Prostate gland (tissue), 2 donors: ENCODE measurements at regions not wholly inside any gene's neighbourhood (a gene's known extent, or its start where the extent isn't known, plus 50 kb on each side); places are given as distances from the start of the nearest gene placed in this dataset.

Experiments used
- DNase-seq: peaks from one replicate; pipeline ENCODE4 v3.0.0-alpha.2; 2019; ENCODE audit warnings: low spot score
- H3K27ac ChIP-seq, 2 donors: fragments of 200-600 bp; sonication (generic); 2 replicates each; pipeline ENCODE4 v1.5.1; 2017 to 2019
- H3K27me3 ChIP-seq: fragments of 200-600 bp; sonication (generic); replicated peaks from 2 replicates; pipeline ENCODE4 v1.5.1; 2019; ENCODE audit not compliant: insufficient read depth
- H3K36me3 ChIP-seq, 2 donors: fragments of 200-600 bp; sonication (generic); 1 replicate in 1 of 2; 2 replicates in 1 of 2; pipeline versions ENCODE4 v1.5.1 to v1.8.1; 2017 to 2019
- H3K4me1 ChIP-seq: fragments of 200-600 bp; sonication (generic); replicated peaks from 2 replicates; pipeline ENCODE4 v1.5.1; 2019
- H3K4me3 ChIP-seq, 2 donors: fragments of 200-600 bp; sonication (generic); 2 replicates each; pipeline ENCODE4 v1.5.1; 2017 to 2019
- H3K9me3 ChIP-seq: fragments of 200-600 bp; sonication (generic); 2 replicates; pipeline ENCODE4 v1.5.1; 2017
- CTCF ChIP-seq, 4 experiments: fragments of 200-600 bp in 2 of 4; fragments of 450-650 bp in 2 of 4; sonication (generic) in 2 of 4; IDR thresholded peaks; 1 replicate in 3 of 4; 2 replicates in 1 of 4; pipeline ENCODE4 v1.5.1; 2016 to 2019; ENCODE audit warnings: antibody characterized with exemption in 4 of 4, mild to moderate bottlenecking in 2 of 4, moderate library complexity in 2 of 4
- POLR2A ChIP-seq: fragments of 450-650 bp; IDR thresholded peaks from one replicate; pipeline ENCODE4 v1.6.1; 2016; ENCODE audit warnings: antibody characterized with exemption, mild to moderate bottlenecking
- POLR2AphosphoS5 ChIP-seq: sonication (generic); formaldehyde crosslinking; IDR thresholded peaks from one replicate; pipeline ENCODE4 v1.6.1; 2017; ENCODE audit warnings: antibody characterized with exemption
- WGBS: methylation state at CpG from one replicate; pipeline ENCODE4 v1.1.5; 2018; 5-methylcytosine and 5-hydroxymethylcytosine counted together
- intact Hi-C: fragments of 100-400 bp; cut with DNase I; formaldehyde crosslinking; loops from one replicate; pipeline ENCODE4 v1.14.2; 2022

- no peak for DNase-seq
- no peak for TF ChIP-seq POLR2AphosphoS5
- no peak for TF ChIP-seq CTCF (IDR thresholded peaks at IDR 0.05)
- TF ChIP-seq POLR2A, result no peak
- no peaks in the 10 kb centered on the region for H3K4me1 ChIP-seq
- H3K9me3 ChIP-seq, result no peaks in the 10 kb centered on the region
- H3K27me3 ChIP-seq, result no peaks in the 10 kb centered on the region
- no peak overlapping the region for H3K27ac ChIP-seq
- no peak overlapping the region for H3K4me3 ChIP-seq
- intact Hi-C loops, result no loop called here
- H3K36me3 ChIP-seq, result no peaks in the 10 kb centered on the region
- WGBS, result 81% methylated on average over 5 of the region's 5 CpGs
Measured at GRCh38 chr9:108047264-108047663, 557.7 kb upstream of the KLF4 start.

- intact Hi-C loops, result no loop called here
- Histone ChIP-seq H3K27me3 (no peaks in the 10 kb centered on the region), H3K4me1 (no peaks in the 10 kb centered on the region), H3K27ac (no peak overlapping the region), H3K9me3 (no peaks in the 10 kb centered on the region), H3K4me3 (no peak overlapping the region), H3K36me3 (no peaks in the 10 kb centered on the region)
- DNase-seq, result no peak
- TF ChIP-seq POLR2A, result no peak
- no peak for TF ChIP-seq POLR2AphosphoS5
- no peak for TF ChIP-seq CTCF (IDR thresholded peaks at IDR 0.05)
- 100% methylated on average over 1 of the region's 1 CpG for WGBS
Measured at GRCh38 chr9:108045851-108046250, 556.3 kb upstream of the KLF4 start.

- DNase-seq, result no peak
- no peak overlapping the region for H3K27ac ChIP-seq
- H3K36me3 ChIP-seq, result no peaks in the 10 kb centered on the region
- WGBS, result 100% methylated on average over 1 of the region's 1 CpG
- H3K4me3 ChIP-seq, result no peak overlapping the region
- H3K4me1 ChIP-seq, result no peaks in the 10 kb centered on the region
- intact Hi-C loops, result no loop called here
- H3K27me3 ChIP-seq, result no peaks in the 10 kb centered on the region
- H3K9me3 ChIP-seq, result no peaks in the 10 kb centered on the region
- no peak for TF ChIP-seq POLR2AphosphoS5
Measured at GRCh38 chr9:108043585-108043984, 554.0 kb upstream of the KLF4 start.

- no peaks in the 10 kb centered on the region for H3K36me3 ChIP-seq
- no peaks in the 10 kb centered on the region for H3K27me3 ChIP-seq
- H3K9me3 ChIP-seq, result no peaks in the 10 kb centered on the region
- TF ChIP-seq CTCF (IDR thresholded peaks at IDR 0.05) (no peak), POLR2A (no peak), POLR2AphosphoS5 (no peak)
- H3K4me3 ChIP-seq, result no peak overlapping the region
- no peak overlapping the region for H3K27ac ChIP-seq
- intact Hi-C loops, result no loop called here
- 83% methylated on average over 1 of the region's 1 CpG for WGBS
- no peaks in the 10 kb centered on the region for H3K4me1 ChIP-seq
- no peak for DNase-seq
Measured at GRCh38 chr9:108041551-108041950, 552.0 kb upstream of the KLF4 start.

GRCh38 chr9:108040783-108041182 is 551.2 kb upstream of the KLF4 start:
- H3K9me3 ChIP-seq, result no peaks in the 10 kb centered on the region
- DNase-seq, result no peak
- 83% methylated on average over 1 of the region's 1 CpG for WGBS

More at GRCh38 chr9:108040783-108041182, 551.2 kb upstream of the KLF4 start:
- no peak for TF ChIP-seq CTCF (IDR thresholded peaks at IDR 0.05)
- TF ChIP-seq POLR2AphosphoS5, result no peak
- TF ChIP-seq POLR2A, result no peak
- H3K4me1 ChIP-seq, result no peaks in the 10 kb centered on the region
- H3K4me3 ChIP-seq, result no peak overlapping the region
- H3K36me3 ChIP-seq, result no peaks in the 10 kb centered on the region
- H3K27ac ChIP-seq, result no peak overlapping the region
- no peaks in the 10 kb centered on the region for H3K27me3 ChIP-seq
- intact Hi-C loops, result no loop called here
